Activated CD4-positive, alpha-beta T cell treated with anti-CD3 and anti-CD28 coated beads for 4 hours (primary cell): ENCODE measurements at regions not wholly inside any gene's neighbourhood (a gene's known extent, or its start where the extent isn't known, plus 50 kb on each side); places are given as distances from the start of the nearest gene placed in this dataset.
"Not testable (repeated sequence)": the region's sequence is repeated elsewhere in the genome, so short reads cannot be mapped to it uniquely, and the experiment has no call there.

Source experiments
- DNase-seq, 2 donors: peaks; one replicate each; pipeline ENCODE4 v3.0.0-alpha.2; 2020

DNA sequence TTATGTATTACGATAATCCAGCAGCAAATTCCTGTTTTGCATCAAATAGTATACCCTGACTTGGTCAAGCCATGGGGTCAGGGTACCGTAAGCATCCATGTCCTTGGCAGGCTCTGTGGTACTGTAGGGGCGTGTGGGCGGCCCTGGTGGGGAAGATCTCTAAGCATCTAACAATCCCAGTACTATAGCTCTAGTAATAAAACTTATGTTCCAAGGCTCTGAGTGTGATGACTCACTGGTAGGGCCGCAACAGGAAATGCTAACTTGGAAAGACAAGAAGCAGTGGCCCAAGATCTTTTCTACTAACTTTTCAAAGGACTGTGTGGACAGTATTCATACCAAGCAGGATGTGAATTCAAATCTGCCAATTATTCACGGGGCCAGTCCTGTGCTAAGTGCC lies 63.8 kb downstream of the CLEC18A start:
- DNase-seq, result not testable (repeated sequence)

DNA sequence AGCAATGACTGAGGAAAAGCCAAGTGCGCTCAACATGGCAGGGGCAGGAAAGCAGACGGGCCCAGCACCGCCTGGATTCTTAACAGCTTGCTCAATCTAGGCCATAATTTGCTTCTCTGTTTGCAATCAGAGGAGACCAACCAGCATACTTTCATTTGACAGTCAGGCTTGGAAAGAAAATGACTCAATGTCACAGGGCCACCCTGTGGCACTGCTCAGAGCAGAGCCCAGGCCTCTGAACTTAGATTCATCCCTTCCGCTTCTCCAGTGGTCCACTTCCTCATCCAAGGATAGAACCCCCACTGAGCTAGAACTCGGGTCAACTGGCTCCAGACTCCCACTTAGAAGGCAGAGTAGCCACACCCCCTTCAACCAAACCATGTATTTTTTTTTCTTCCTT lies 65.6 kb downstream of the CLEC18A start:
- not testable (repeated sequence) for DNase-seq

DNA sequence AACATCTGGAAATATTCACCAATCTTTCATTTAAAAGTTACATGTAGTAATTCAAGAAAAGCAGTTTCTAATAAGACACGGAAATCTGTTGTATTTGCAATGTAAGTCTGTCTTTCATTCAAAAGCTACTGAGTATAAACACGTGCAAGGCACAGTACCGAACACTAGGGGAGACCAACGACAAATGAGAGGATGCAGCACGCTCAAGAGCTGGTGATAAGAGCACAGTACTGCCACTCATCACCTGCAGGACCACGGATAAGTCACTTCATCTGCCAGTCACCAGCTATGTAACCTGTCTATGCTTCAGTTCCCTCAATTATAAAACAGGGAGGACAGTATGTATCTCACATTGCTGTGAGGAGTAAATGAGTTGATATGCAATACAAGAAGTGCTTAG lies 67.1 kb downstream of the CLEC18A start:
- peak; percentile 8 to 43 for DNase-seq

DNA sequence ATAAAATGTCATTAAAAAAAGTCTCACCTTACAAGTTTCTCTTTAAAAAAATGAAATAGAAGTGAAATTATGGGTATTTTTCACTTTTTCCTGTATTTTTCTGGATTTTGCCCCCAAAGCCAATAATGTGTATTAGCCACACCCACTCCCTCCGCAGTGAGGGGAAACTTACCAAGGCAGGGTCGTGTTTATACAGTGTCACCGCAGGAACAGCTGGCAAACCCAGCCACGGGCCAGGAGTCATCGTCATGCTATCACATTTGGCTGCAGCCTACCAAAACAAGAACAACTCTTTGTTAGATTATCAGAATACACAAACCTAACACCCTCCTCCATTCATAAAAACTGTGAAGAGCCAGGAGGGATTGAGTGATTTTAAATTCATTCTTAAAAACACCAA lies 72.1 kb downstream of the CLEC18A start:
- not testable (repeated sequence) for DNase-seq

DNA sequence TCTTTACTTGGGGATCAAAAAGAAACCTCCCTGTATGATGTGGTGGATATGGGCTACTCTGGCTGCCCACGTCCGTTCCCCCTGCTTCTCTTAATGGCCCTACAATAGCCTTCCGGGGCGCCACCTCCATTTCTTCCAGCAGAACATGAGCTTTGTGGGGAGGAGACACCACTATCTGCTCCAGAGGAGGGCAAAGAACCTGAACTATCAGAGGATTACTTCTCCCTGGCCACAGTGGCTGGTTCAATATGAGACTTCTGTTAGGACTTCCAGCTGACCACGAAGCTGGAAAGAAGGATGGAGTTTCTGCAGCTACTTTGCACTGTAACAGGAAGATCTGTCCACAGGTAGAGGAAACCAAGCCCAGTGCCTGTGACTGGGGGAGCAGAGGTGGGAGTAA lies 72.8 kb downstream of the CLEC18A start:
- DNase-seq, result not testable (repeated sequence)

DNA sequence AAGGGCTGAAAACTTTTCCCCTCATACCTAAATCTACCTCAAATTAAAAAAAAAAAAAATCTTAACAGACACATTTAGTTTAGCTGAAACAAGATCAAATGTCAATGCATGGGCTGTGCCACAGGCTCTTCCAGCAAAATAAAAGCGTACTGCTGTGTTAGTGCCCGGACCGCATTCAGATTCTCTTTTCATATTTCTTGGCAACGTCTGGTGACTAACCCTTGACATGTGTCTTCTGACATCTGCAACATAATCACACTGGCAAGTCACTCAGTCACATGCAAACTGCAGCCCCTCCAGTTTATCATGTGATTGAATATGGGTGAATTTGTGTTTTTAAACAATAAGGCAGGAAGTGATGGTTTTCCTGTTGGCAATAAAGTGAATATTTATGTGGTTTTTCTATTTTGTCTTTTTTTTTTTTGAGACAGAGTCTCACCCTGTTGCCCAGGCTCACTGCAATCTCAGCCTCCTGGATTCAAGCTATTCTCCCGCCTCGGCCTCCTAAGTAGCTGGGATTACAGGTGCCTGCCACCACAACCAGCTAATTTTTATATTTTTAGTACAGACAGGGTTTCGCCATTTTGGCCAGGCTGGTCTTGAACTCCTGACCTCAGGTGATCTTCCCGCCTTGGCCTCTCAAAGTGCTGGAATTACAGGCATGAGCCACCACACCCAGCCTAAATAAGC lies 75.2 kb downstream of the CLEC18A start:
- DNase-seq, result peak; percentile 16 to 42

DNA sequence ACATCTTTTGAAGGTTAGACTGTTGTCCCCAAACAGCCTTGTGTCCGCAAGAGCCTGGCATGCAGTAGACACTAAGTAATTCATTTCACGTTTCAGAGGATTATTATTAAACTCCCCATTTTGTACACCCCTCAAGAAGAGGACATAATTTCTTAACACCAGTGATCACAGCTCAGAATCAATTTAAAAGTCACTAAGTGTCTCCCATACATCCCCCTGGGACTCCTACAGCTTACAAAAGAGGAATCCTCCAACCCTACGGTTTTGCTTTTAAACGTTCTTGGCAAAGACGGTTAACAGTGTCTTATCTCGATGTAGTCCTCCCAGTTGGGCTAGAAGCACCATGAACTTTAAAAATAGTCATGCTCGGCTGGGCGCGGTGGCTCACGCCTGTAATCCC lies 81.2 kb upstream of the PDPR start:
- DNase-seq, result not testable (repeated sequence)

DNA sequence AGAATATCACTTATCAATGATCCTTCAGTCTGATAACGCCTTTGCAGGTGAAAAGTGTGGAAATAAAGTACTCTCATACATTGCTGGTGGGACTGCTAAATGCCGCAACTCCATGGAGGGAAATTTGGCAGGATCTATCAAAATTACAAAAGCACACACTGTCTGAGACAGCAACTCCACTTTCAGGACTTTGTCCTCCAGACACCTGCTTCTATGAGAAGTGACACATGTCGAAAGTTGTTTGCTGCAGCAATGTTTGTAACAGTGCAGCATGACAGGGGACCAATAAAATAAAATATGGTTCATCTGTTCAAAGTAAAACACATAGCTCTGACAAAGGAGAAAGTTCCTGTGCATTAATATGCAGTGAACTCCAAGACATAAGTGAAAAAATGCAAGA lies 76.2 kb upstream of the PDPR start:
- DNase-seq, result not testable (repeated sequence)

DNA sequence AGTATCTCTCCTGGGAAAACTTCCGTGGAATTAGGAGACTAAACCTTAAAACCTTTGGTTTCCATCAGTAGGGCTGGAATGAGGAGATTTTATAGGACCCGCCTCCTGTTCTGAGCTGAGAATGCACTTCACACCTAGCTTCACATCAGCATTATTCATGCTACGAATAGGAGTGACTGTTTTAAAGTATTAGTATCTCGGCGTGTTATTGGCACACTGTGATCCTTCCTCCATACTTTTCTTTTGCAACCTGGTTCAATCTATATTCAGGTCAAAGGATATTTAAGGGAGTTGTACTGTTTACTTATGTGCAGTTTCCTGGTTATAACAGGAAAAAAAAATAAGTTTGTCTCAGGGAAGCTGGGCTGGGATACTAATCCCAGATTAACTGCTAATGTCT lies 73.6 kb upstream of the PDPR start:
- not testable (repeated sequence) for DNase-seq

DNA sequence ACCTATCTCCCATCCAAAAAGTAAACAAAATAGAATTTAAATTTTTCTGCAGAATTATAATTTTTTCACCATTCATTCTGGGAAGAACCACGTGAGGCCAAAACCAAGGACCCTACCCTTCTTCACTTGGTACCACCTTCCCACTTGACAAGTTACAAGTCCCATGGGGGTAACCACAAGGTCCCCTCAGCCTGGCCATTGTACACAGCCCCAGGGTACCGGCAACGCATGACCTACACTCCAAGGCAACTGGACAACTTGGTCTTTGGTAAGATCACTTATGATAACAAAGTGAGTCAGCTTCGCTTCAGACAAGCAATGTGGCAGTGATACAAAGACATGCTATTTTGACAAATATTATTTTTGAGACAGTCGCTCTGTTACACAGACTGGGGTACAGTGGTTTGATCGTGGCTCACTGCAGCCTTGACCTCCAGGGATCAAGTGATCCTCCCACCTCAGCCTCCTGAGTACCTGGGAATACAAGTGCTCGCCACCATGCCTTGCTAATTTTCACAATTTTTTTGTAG lies 70.5 kb upstream of the PDPR start:
- not testable (repeated sequence) for DNase-seq

DNA sequence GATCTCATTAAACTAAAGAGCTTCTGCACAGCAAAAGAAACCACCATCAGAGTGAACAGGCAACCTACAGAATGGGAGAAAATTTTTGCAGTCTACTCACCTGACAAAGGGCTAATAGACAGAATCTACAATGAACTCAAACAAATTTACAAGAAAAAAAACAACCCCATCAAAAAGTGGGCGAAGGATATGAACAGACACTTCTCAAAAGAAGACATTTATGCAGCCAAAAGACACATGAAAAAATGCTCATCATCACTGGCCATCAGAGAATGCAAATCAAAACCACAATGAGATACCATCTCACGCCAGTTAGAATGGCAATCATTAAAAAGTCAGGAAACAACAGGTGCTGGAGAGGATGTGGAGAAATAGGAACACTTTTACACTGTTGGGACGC lies 67.6 kb upstream of the PDPR start:
- not testable (repeated sequence) for DNase-seq

DNA sequence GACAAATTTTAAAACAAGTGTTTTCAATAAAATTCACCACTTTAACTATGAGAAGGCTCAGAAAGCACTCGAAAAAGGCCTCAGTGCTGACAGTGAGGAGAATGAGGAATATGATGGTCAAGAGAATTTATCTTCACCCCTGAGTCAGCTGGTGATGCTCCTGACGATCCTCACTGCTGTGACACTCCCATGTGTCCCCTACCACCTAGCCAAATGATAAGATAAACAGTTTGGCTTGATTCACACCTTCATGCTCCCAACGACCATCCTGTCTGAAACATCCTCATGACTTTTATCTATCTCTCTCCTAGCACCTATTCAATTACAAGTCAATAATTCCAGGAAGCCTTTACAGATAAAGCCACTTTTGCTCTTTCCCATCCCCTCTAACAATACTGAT lies 66.0 kb upstream of the PDPR start:
- DNase-seq, result not testable (repeated sequence)

DNA sequence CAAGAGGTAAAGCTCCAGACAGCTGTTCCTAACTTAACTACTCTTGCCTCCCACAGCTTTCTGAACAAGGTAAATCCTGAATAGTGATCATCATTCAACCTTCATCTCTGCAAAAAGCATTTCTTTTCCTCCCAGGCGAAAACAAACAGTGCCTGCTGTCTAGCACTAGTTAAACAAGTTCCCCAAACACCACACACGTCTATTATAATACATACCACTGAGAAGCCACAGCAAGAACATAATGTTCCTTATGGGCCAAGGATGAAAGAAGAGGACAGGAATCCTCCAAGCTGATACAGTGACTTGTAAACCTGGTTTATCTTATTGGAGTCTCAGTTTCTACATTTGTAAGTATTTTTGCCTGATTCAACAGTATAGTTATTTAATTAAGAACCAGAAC lies 56.1 kb upstream of the PDPR start:
- not testable (repeated sequence) for DNase-seq

DNA sequence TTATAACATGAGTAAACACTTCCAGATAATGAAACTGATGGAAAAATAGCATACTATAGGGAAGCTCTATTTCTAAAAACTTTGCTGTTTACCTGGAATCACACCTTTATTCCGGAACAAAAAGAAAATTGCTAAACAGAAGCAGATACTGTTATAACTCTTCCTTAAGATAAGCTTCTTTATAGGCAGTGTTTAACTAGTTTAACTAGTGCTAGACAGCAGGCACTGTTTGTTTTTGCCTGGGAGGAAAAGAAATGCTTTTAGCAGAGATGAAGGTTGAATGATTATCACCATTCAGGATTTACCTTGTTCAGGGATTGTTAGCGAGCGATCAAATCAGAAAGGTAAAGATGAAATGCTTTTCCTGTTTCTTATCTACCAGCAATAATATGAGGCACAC lies 54.7 kb upstream of the PDPR start:
- DNase-seq, result not testable (repeated sequence)

DNA sequence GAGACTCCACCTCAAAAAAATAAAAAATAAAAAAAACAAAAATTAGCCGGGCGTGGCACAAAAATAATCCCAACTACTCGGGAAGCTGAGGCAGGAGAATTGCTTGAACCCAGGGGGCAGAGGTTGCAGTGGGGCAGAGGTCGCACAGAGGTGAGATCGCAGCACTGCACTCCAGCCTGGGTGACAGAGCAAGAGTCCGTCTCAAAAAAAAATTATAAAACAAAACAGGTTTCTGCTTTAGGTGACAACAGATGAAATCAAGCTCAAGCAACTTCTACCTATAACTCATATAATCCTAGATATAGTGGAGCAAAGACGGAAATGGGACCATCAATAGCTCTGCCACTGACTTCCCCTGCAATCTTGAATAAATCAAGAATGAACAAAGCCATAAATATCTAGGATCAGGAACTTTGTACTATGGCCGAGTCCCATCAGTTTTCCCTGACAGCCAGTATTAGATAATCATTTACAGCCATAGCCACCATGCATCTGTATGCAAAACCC lies 53.6 kb upstream of the PDPR start:
- DNase-seq, result not testable (repeated sequence)

DNA sequence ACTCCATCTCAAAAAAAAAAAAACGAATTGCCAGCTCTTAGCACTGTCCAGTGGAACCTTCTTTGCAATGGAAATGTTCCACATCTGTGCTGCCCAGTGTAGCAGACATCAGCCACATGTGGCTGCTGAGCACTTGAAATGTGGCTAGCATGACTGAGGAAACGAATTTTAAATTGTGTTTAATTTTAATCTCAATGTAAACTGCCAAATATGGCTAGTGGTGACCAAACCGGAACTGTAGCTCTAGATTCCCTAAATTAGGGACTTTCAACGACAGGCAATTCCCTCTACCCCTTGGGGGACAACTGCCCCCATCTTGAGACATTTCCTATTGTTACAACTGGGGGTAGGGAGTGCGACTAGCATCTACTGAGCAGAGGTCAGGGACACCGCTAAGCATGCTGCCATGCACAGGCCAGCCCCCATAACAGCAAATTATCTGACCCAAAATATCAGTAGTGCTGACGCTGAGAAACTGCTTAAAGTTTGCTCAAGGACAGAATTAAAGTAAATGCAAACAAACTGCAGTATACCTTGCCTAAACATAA lies 52.4 kb upstream of the PDPR start:
- not testable (repeated sequence) for DNase-seq

DNA sequence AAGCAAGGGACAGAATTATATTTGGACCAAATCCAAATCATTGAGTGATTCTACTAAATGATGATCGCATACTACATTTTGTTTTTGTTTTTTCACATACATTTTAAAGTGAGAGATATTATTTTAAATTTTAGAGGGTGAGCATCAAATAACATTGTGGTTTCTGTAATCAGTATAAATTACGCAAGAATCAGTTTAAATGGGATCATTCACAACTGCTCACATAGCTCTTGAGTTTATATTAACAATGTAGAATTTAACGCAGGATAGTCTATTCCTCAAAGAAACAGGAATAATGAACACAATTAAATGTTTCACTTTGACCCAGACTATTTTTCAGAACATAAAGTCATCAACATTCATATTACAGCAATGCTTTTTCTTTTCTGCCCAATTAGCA lies 51.2 kb upstream of the PDPR start:
- not testable (repeated sequence) for DNase-seq
